Left ventricle myocardium inferior (tissue), 1 donor: ENCODE measurements at regions not wholly inside any gene's neighbourhood (a gene's known extent, or its start where the extent isn't known, plus 50 kb on each side); places are given as distances from the start of the nearest gene placed in this dataset.

Source experiments
- DNase-seq: peaks from one replicate; pipeline ENCODE4 v3.0.0-alpha.2; 2020
- H3K27ac ChIP-seq: fragments of 200-600 bp; replicated peaks from 2 replicates; pipeline ENCODE4 v1.8.0; 2021
- H3K27me3 ChIP-seq: fragments of 200-600 bp; 2 replicates; pipeline ENCODE4 v1.8.0; 2021; ENCODE audit warnings: low read depth
- H3K36me3 ChIP-seq: fragments of 200-600 bp; 2 replicates; pipeline ENCODE4 v1.8.0; 2021
- H3K4me1 ChIP-seq: fragments of 200-600 bp; 2 replicates; pipeline ENCODE4 v1.8.0; 2021
- H3K4me3 ChIP-seq: fragments of 200-600 bp; 2 replicates; pipeline ENCODE4 v1.8.0; 2021; ENCODE audit warnings: mild to moderate bottlenecking, moderate library complexity
- H3K9me3 ChIP-seq: fragments of 200-600 bp; replicated peaks from 2 replicates; pipeline ENCODE4 v1.8.0; 2021
- CTCF ChIP-seq: fragments of 200-600 bp; IDR thresholded peaks from 2 replicates; pipeline ENCODE4 v1.8.0; 2021; ENCODE audit warnings: antibody characterized with exemption, mild to moderate bottlenecking, borderline replicate concordance
- intact Hi-C: fragments of 100-400 bp; cut with micrococcal nuclease; formaldehyde crosslinking; loops from one replicate; pipeline ENCODE4 v1.11.0; 2022
- donor health status: DM: no; HTN: yes; CAD: no; lungs with severe emphysema.

- H3K4me1 ChIP-seq: no peaks in the 10 kb centered on the region
- no peak overlapping the region for H3K4me3 ChIP-seq
- H3K27ac ChIP-seq: no peak overlapping the region
- H3K27me3 ChIP-seq: no peaks in the 10 kb centered on the region
- no peaks in the 10 kb centered on the region for H3K36me3 ChIP-seq
- no peak for DNase-seq
- H3K9me3 ChIP-seq: peaks cover under 1% of the 10 kb centered on the region
- no peak for TF ChIP-seq CTCF
- intact Hi-C loops: no loop called here
These were observed 305.1 kb upstream of the PPP1R2C start for GRCh38 chrX:43083016-43083415.

- Histone ChIP-seq H3K27me3 (no peaks in the 10 kb centered on the region), H3K27ac (no peak overlapping the region), H3K4me3 (no peak overlapping the region), H3K4me1 (no peaks in the 10 kb centered on the region), H3K9me3 (no peaks in the 10 kb centered on the region), H3K36me3 (no peaks in the 10 kb centered on the region)
- intact Hi-C loops: no loop called here
- TF ChIP-seq CTCF: no peak
- no peak for DNase-seq
These were observed 309.9 kb upstream of the PPP1R2C start for GRCh38 chrX:43087830-43088229.

- no peak overlapping the region for H3K4me3 ChIP-seq
- intact Hi-C loops: no loop called here
- H3K36me3 ChIP-seq: no peaks in the 10 kb centered on the region
- no peak overlapping the region for H3K27ac ChIP-seq
- no peak for DNase-seq
- no peaks in the 10 kb centered on the region for H3K27me3 ChIP-seq
- TF ChIP-seq CTCF: no peak
- no peaks in the 10 kb centered on the region for H3K4me1 ChIP-seq
- no peaks in the 10 kb centered on the region for H3K9me3 ChIP-seq
These were observed 318.9 kb upstream of the PPP1R2C start for GRCh38 chrX:43096830-43097229.

GRCh38 chrX:43106009-43106408 is 328.0 kb upstream of the PPP1R2C start:
- H3K4me3 ChIP-seq: no peak overlapping the region
- TF ChIP-seq CTCF: no peak
- DNase-seq: no peak
- H3K27ac ChIP-seq: no peak overlapping the region
- H3K9me3 ChIP-seq: no peaks in the 10 kb centered on the region
- no peaks in the 10 kb centered on the region for H3K36me3 ChIP-seq
- H3K4me1 ChIP-seq: no peaks in the 10 kb centered on the region
- no peaks in the 10 kb centered on the region for H3K27me3 ChIP-seq
- intact Hi-C loops: no loop called here

GRCh38 chrX:43108828-43109227 is 330.9 kb upstream of the PPP1R2C start:
- no peak overlapping the region for H3K27ac ChIP-seq
- no peak for TF ChIP-seq CTCF
- H3K9me3 ChIP-seq: no peaks in the 10 kb centered on the region
- H3K4me1 ChIP-seq: no peaks in the 10 kb centered on the region
- DNase-seq: no peak
- H3K27me3 ChIP-seq: no peaks in the 10 kb centered on the region
- H3K4me3 ChIP-seq: no peak overlapping the region
- intact Hi-C loops: no loop called here
- no peaks in the 10 kb centered on the region for H3K36me3 ChIP-seq

GRCh38 chrX:43121637-43122036 is 343.7 kb upstream of the PPP1R2C start:
- no peaks in the 10 kb centered on the region for H3K9me3 ChIP-seq
- H3K4me1 ChIP-seq: no peaks in the 10 kb centered on the region
- H3K27me3 ChIP-seq: no peaks in the 10 kb centered on the region
- TF ChIP-seq CTCF: no peak
- intact Hi-C loops: no loop called here
- H3K4me3 ChIP-seq: no peak overlapping the region
- DNase-seq: no peak
- no peak overlapping the region for H3K27ac ChIP-seq
- H3K36me3 ChIP-seq: no peaks in the 10 kb centered on the region
